GM06990 (cell line): ENCODE measurements at regions not wholly inside any gene's neighbourhood (a gene's known extent, or its start where the extent isn't known, plus 50 kb on each side); places are given as distances from the start of the nearest gene placed in this dataset.

Experiments used
- DNase-seq: peaks from one replicate; pipeline ENCODE4 v3.0.0-alpha.2; 2011; ENCODE audit not compliant: insufficient read length; ENCODE audit errors: extremely low read depth
- H3K27me3 ChIP-seq: replicated peaks from 2 replicates; pipeline ENCODE4 v1.6.0; 2011; ENCODE audit warnings: low read length; ENCODE audit not compliant: control insufficient read depth, insufficient read depth
- H3K36me3 ChIP-seq: 2 replicates; pipeline ENCODE4 v1.5.1; 2011; ENCODE audit warnings: low read length; ENCODE audit not compliant: control insufficient read depth, insufficient read depth
- H3K4me3 ChIP-seq: replicated peaks from 2 replicates; pipeline ENCODE4 v1.5.1; 2011; ENCODE audit warnings: low read depth, mild to moderate bottlenecking, control low read depth, low read length
- TF ChIP-seq, protein P1 (sequence below): IDR thresholded peaks from 2 replicates; pipeline ENCODE4 v1.5.1; 2011; ENCODE audit warnings: low read length, control low read depth, mild to moderate bottlenecking, inconsistent platforms; ENCODE audit not compliant: insufficient read depth, poor library complexity, severe bottlenecking

DNA sequence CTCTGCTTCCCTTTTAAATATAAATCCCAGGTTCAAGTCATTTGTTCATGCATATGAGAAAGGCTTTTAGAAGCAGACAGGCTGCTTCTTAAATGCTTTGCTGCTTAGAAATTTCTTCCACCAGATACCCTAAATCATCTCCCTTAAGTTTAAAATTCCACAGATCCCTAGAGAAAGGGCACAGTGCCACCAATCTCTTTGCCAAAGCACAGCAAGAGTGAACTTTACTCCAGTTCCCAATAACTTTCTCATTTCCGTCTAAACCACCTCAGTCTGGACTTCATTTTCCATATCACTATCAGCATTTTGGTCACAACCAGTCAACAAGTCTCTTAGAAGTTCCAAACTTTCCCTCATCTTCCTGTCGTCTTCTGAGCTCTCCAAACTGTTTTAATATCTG is 679.8 kb upstream of the FTMT start:
- Histone ChIP-seq H3K36me3 (no peaks in the 10 kb centered on the region), H3K27me3 (no peaks in the 10 kb centered on the region), H3K4me3 (no peak overlapping the region)
- no peak for DNase-seq
- TF ChIP-seq, protein P1, sequence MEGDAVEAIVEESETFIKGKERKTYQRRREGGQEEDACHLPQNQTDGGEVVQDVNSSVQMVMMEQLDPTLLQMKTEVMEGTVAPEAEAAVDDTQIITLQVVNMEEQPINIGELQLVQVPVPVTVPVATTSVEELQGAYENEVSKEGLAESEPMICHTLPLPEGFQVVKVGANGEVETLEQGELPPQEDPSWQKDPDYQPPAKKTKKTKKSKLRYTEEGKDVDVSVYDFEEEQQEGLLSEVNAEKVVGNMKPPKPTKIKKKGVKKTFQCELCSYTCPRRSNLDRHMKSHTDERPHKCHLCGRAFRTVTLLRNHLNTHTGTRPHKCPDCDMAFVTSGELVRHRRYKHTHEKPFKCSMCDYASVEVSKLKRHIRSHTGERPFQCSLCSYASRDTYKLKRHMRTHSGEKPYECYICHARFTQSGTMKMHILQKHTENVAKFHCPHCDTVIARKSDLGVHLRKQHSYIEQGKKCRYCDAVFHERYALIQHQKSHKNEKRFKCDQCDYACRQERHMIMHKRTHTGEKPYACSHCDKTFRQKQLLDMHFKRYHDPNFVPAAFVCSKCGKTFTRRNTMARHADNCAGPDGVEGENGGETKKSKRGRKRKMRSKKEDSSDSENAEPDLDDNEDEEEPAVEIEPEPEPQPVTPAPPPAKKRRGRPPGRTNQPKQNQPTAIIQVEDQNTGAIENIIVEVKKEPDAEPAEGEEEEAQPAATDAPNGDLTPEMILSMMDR, result no peak

DNA sequence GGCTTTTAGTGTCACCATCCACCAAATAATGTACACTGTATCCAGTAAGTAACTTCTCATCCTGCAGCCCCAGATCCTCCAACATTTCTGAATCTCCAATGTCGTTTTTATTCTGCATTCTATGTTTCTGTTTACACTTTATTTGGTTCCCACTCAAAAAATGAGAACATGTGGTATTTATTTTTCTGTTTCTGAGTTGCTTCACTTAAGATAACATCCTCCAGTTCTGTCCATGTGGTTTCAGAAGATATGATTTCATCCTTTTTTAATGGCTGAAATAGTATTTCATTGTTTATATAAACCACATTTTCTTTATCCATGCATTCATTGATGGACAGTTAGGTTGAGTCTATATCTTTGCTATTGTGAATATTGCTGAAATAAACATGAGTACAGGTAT is 677.3 kb upstream of the FTMT start:
- DNase-seq, result no peak
- no peak overlapping the region for H3K4me3 ChIP-seq
- H3K27me3 ChIP-seq, result no peaks in the 10 kb centered on the region
- no peaks in the 10 kb centered on the region for H3K36me3 ChIP-seq
- TF ChIP-seq, protein P1, result no peak

DNA sequence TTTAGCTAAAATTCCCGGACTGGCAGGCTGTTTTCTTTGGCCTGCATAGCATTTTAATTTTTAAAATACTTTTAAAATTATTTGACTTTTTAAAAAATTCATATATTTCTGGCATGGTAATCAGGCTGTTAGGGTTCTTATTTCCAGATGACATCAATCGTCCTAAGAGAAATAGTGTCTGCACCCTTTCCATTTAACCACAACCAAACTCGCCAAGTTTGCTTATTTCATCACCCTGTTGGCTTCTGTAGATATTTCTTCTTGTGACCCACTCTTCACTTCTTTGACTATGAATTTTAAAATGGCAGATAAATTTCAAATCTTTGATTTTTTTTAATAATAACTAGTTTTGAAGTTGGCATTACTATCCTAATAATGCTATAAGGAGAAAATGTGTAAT is 675.7 kb upstream of the FTMT start:
- no peaks in the 10 kb centered on the region for H3K27me3 ChIP-seq
- TF ChIP-seq, protein P1, result no peak
- DNase-seq, result no peak
- H3K36me3 ChIP-seq, result no peaks in the 10 kb centered on the region
- H3K4me3 ChIP-seq, result no peak overlapping the region

DNA sequence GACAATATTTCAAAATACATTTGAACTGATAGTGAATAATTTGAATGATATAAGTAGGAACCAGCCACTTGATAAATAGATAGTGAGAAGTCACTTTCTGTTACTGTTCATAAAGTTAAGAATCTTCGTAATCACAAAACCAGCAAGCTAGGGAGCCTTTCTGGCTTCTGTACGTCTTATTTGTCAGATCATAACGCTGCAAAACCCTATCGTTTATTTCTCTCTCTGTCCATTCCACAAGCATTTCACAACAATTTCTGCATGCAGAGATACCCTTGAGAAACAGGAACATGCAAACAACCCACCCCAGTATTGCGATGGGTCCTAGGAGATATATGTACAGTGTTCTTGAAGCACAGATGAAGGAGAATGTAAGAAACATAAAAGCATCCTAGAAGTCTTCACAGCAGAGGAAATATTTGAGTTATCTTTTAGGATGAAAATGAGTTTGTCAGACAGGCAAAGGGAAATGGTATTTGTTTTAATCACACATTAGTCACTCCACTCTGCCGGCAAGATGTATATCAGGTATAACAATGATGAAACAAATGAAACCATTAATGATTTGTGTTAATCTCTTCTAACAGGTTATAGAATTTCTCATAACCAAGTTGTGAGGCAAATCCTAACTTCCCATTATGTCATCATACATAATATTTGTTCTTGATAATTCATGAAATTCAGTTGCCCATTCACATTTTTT is 668.7 kb upstream of the FTMT start:
- H3K27me3 ChIP-seq, result no peaks in the 10 kb centered on the region
- H3K36me3 ChIP-seq, result no peaks in the 10 kb centered on the region
- TF ChIP-seq, protein P1, result no peak
- no peak for DNase-seq
- H3K4me3 ChIP-seq, result no peak overlapping the region

DNA sequence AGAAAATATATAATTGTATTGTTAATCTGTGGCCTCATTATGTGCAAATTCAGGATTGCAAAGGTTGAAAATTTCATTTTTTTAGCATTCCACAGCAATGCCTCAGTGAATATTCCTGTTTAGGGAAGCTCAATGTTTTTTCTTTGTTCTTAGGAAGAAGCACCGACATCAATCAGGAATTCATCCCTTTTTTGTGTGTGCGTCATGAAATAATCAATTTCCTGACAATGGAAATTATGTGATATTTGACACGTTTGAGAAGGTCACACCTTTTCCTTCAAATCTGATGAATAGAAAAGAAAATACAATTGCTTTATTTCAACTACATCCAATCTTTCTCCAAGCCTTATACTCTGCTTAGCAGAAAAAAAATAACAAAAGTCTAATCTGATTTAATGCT is 662.8 kb upstream of the FTMT start:
- TF ChIP-seq, protein P1, result no peak
- H3K36me3 ChIP-seq, result no peaks in the 10 kb centered on the region
- DNase-seq, result no peak
- no peaks in the 10 kb centered on the region for H3K27me3 ChIP-seq
- no peak overlapping the region for H3K4me3 ChIP-seq
